Stimulated activated naive B cell treated with anti-CD40 and anti-IgM and Interleukin-4, amounts not matched to agents 10 μg/mL and 1 μg/mL and 100 μg/mL, for 72 hours (primary cell): ENCODE measurements at regions not wholly inside any gene's neighbourhood (a gene's known extent, or its start where the extent isn't known, plus 50 kb on each side); places are given as distances from the start of the nearest gene placed in this dataset.
A peak's percentile ranks its signal among the peaks of the same experiment; 100 is the strongest.

Experiments used
- ATAC-seq, 2 donors: fragments of 150-1000 bp; cut with Tn5 transposase; replicated peaks; 2 replicates each; pipeline ENCODE4 v1.10.0; 2021; ENCODE audit warnings: moderate library complexity in 1 of 2
- DNase-seq: peaks from one replicate; pipeline ENCODE4 v3.0.0; 2021
- H3K27ac Mint-ChIP-seq: one replicate; pipeline ENCODE4 v1.8.0; 2022; ENCODE audit warnings: mild to moderate bottlenecking, mixed read lengths
- H3K27me3 Mint-ChIP-seq, 2 donors: one replicate each; pipeline ENCODE4 v1.8.0; 2022; ENCODE audit warnings: mixed read lengths in 2 of 2
- H3K36me3 Mint-ChIP-seq, 2 donors: one replicate each; pipeline ENCODE4 v1.8.0; 2022; ENCODE audit warnings: mixed read lengths in 2 of 2, mild to moderate bottlenecking in 1 of 2
- H3K4me1 Mint-ChIP-seq, 2 donors: one replicate each; pipeline ENCODE4 v1.8.0; 2022; ENCODE audit warnings: mixed read lengths in 2 of 2, mild to moderate bottlenecking in 1 of 2
- H3K4me3 Mint-ChIP-seq, 2 donors: one replicate each; pipeline ENCODE4 v1.8.0; 2022; ENCODE audit warnings: mild to moderate bottlenecking in 2 of 2, mixed read lengths in 2 of 2, moderate library complexity in 1 of 2
- H3K9me3 Mint-ChIP-seq, 2 donors: one replicate each; pipeline ENCODE4 v1.8.0; 2022; ENCODE audit warnings: mixed read lengths in 2 of 2, mild to moderate bottlenecking in 1 of 2

- H3K27ac Mint-ChIP-seq, result no peak overlapping the region
- peaks cover 3 to 10% of the 10 kb centered on the region in 2 donors for H3K9me3 Mint-ChIP-seq
- ATAC-seq (no peak), DNase-seq (no peak)
- H3K4me3 Mint-ChIP-seq, result no peak overlapping the region
- peaks cover 19 to 21% of the 10 kb centered on the region in 2 donors for H3K4me1 Mint-ChIP-seq
- peaks cover 2 to 4% of the 10 kb centered on the region in 2 donors for H3K36me3 Mint-ChIP-seq
- peaks cover 0 to 4% of the 10 kb centered on the region in 2 donors for H3K27me3 Mint-ChIP-seq
Observed at GRCh38 chr19:16000024-16000663, 51.3 kb downstream of the OR10H4 start.

- H3K36me3 Mint-ChIP-seq, result peaks cover 0 to under 1% of the 10 kb centered on the region in 2 donors
- DNase-seq (peak; percentile 34), ATAC-seq (peak; percentile 96 to 98)
- no peaks in the 10 kb centered on the region for H3K27me3 Mint-ChIP-seq
- H3K4me1 Mint-ChIP-seq, result peaks cover 19 to 21% of the 10 kb centered on the region in 2 donors
- peak overlapping the region; percentile 79 for H3K27ac Mint-ChIP-seq
- H3K4me3 Mint-ChIP-seq, result peak overlapping the region; percentile 83 to 92
- H3K9me3 Mint-ChIP-seq, result peaks cover 0 to 1% of the 10 kb centered on the region in 2 donors
Observed at GRCh38 chr19:16001481-16002312, 52.9 kb downstream of the OR10H4 start.

- ATAC-seq (no peak), DNase-seq (no peak)
- no peaks in the 10 kb centered on the region for H3K27me3 Mint-ChIP-seq
- peaks cover 19 to 21% of the 10 kb centered on the region in 2 donors for H3K4me1 Mint-ChIP-seq
- H3K4me3 Mint-ChIP-seq, result peak overlapping the region; percentile 83 to 92
- no peaks in the 10 kb centered on the region for H3K36me3 Mint-ChIP-seq
- no peaks in the 10 kb centered on the region for H3K9me3 Mint-ChIP-seq
- H3K27ac Mint-ChIP-seq, result peak overlapping the region; percentile 60
Observed at GRCh38 chr19:16002406-16003384, 53.9 kb downstream of the OR10H4 start.

GRCh38 chr19:16003391-16003790 is 54.6 kb downstream of the OR10H4 start:
- H3K4me1 Mint-ChIP-seq, result peaks cover 19 to 21% of the 10 kb centered on the region in 2 donors
- no peak overlapping the region for H3K4me3 Mint-ChIP-seq

GRCh38 chr19:16005925-16006324 is 57.1 kb downstream of the OR10H4 start:
- Mint-ChIP-seq H3K9me3 (no peaks in the 10 kb centered on the region), H3K27ac (no peak overlapping the region), H3K4me1 (peaks cover 15 to 21% of the 10 kb centered on the region in 2 donors), H3K36me3 (no peaks in the 10 kb centered on the region), H3K4me3 (no peak overlapping the region), H3K27me3 (no peaks in the 10 kb centered on the region)
- ATAC-seq (no peak), DNase-seq (no peak)

More at GRCh38 chr19:16003391-16003790, 54.6 kb downstream of the OR10H4 start:
- Mint-ChIP-seq H3K27me3 (no peaks in the 10 kb centered on the region), H3K9me3 (no peaks in the 10 kb centered on the region), H3K27ac (no peak overlapping the region), H3K36me3 (no peaks in the 10 kb centered on the region)
- DNase-seq (no peak), ATAC-seq (no peak)

GRCh38 chr19:16012552-16012951 is 63.7 kb upstream of the TPM4 start:
- no peaks in the 10 kb centered on the region for H3K4me1 Mint-ChIP-seq
- no peak overlapping the region for H3K27ac Mint-ChIP-seq
- no peak for DNase-seq
- H3K36me3 Mint-ChIP-seq, result no peaks in the 10 kb centered on the region
- no peaks in the 10 kb centered on the region for H3K27me3 Mint-ChIP-seq
- no peaks in the 10 kb centered on the region for H3K9me3 Mint-ChIP-seq
- H3K4me3 Mint-ChIP-seq, result no peak overlapping the region
- no peak for ATAC-seq

GRCh38 chr19:16013181-16013850 is 63.0 kb upstream of the TPM4 start:
- no peaks in the 10 kb centered on the region for H3K9me3 Mint-ChIP-seq
- no peaks in the 10 kb centered on the region for H3K4me1 Mint-ChIP-seq
- no peaks in the 10 kb centered on the region for H3K27me3 Mint-ChIP-seq
- no peak for ATAC-seq
- H3K4me3 Mint-ChIP-seq, result no peak overlapping the region
- no peak overlapping the region for H3K27ac Mint-ChIP-seq
- no peaks in the 10 kb centered on the region for H3K36me3 Mint-ChIP-seq
- DNase-seq, result no peak

GRCh38 chr19:16013851-16014840 is 62.1 kb upstream of the TPM4 start:
- no peaks in the 10 kb centered on the region for H3K9me3 Mint-ChIP-seq
- H3K36me3 Mint-ChIP-seq, result no peaks in the 10 kb centered on the region

GRCh38 chr19:16014923-16015804 is 61.1 kb upstream of the TPM4 start:
- H3K27me3 Mint-ChIP-seq, result no peaks in the 10 kb centered on the region
- ATAC-seq, result no peak
- no peaks in the 10 kb centered on the region for H3K9me3 Mint-ChIP-seq
- no peak overlapping the region for H3K4me3 Mint-ChIP-seq
- H3K4me1 Mint-ChIP-seq, result no peaks in the 10 kb centered on the region
- H3K36me3 Mint-ChIP-seq, result no peaks in the 10 kb centered on the region
- no peak for DNase-seq
- no peak overlapping the region for H3K27ac Mint-ChIP-seq

More at GRCh38 chr19:16013851-16014840, 62.1 kb upstream of the TPM4 start:
- ATAC-seq, result no peak
- DNase-seq, result no peak
- Mint-ChIP-seq H3K4me3 (no peak overlapping the region), H3K27me3 (no peaks in the 10 kb centered on the region), H3K27ac (peak overlapping the region; percentile 72), H3K4me1 (no peaks in the 10 kb centered on the region)

GRCh38 chr19:16015805-16016173 is 60.5 kb upstream of the TPM4 start:
- Mint-ChIP-seq H3K27ac (no peak overlapping the region), H3K9me3 (no peaks in the 10 kb centered on the region)

GRCh38 chr19:16016226-16017137 is 59.8 kb upstream of the TPM4 start:
- Mint-ChIP-seq H3K36me3 (no peaks in the 10 kb centered on the region), H3K9me3 (no peaks in the 10 kb centered on the region), H3K27me3 (peaks cover 0 to 5% of the 10 kb centered on the region in 2 donors), H3K4me1 (no peaks in the 10 kb centered on the region), H3K4me3 (no peak overlapping the region), H3K27ac (no peak overlapping the region)
- ATAC-seq (no peak), DNase-seq (no peak)

More at GRCh38 chr19:16015805-16016173, 60.5 kb upstream of the TPM4 start:
- Mint-ChIP-seq H3K4me1 (no peaks in the 10 kb centered on the region), H3K4me3 (no peak overlapping the region), H3K27me3 (peaks cover 0 to under 1% of the 10 kb centered on the region in 2 donors), H3K36me3 (no peaks in the 10 kb centered on the region)
- DNase-seq, result no peak
- ATAC-seq, result no peak
